ENCODE measurements at regions not wholly inside any gene's neighbourhood (a gene's known extent, or its start where the extent isn't known, plus 50 kb on each side); places are given as distances from the start of the nearest gene placed in this dataset.
A peak's percentile ranks its signal among the peaks of the same experiment; 100 is the strongest.

DNA sequence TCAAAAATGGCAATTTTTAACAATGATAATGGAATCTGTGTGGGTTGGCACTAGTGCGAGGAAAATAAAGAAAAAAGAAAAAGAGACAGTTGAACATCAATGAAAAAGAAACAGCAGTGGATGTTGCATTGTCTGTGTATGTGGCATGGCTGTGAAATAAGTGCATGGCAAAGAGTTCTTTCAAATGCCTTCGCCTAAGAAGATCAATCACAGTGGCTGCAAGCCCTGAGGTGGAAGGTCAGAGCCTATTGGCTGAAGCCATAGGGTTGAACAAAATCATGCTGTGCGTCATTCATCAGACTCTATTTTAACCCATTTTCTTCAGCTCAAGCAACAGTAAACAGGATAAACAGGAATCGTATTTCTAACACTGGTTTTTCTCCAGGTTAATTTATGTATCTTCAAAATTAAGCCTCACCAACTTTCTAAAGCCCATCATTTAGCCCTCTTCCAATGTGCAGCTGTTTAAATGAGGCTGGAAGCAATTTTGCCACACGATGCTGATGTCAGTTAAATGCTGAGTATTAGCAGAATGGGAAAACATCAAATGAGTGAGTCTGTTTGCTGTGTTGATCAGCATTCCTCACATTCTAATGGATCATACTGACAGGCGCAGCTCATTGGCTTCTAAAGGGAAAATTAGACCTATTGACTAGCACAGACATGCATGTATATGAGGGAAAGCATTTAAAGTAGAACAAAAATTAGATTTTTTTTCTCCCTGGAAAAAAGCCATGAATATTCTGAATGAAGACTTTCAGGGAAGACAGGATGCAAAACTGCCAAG lies 955.9 kb upstream of the EYS start:
- H3K27me3 Mint-ChIP-seq: no peaks in the 10 kb centered on the region
- no peaks in the 10 kb centered on the region for H3K9me3 Mint-ChIP-seq
- TF ChIP-seq, protein P1, sequence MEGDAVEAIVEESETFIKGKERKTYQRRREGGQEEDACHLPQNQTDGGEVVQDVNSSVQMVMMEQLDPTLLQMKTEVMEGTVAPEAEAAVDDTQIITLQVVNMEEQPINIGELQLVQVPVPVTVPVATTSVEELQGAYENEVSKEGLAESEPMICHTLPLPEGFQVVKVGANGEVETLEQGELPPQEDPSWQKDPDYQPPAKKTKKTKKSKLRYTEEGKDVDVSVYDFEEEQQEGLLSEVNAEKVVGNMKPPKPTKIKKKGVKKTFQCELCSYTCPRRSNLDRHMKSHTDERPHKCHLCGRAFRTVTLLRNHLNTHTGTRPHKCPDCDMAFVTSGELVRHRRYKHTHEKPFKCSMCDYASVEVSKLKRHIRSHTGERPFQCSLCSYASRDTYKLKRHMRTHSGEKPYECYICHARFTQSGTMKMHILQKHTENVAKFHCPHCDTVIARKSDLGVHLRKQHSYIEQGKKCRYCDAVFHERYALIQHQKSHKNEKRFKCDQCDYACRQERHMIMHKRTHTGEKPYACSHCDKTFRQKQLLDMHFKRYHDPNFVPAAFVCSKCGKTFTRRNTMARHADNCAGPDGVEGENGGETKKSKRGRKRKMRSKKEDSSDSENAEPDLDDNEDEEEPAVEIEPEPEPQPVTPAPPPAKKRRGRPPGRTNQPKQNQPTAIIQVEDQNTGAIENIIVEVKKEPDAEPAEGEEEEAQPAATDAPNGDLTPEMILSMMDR (conservative IDR thresholded peaks at IDR 0.05): no peak
- H3K4me3 Mint-ChIP-seq: peak overlapping the region; percentile 36
- no peak for DNase-seq (ENCODE audit: extremely low spot score, unreplicated experiment)
- H3K4me1 Mint-ChIP-seq (ENCODE audit: unreplicated experiment): peaks cover 9% of the 10 kb centered on the region
- H3K27ac Mint-ChIP-seq: no peak overlapping the region
- no peaks in the 10 kb centered on the region for H3K36me3 Mint-ChIP-seq

DNA sequence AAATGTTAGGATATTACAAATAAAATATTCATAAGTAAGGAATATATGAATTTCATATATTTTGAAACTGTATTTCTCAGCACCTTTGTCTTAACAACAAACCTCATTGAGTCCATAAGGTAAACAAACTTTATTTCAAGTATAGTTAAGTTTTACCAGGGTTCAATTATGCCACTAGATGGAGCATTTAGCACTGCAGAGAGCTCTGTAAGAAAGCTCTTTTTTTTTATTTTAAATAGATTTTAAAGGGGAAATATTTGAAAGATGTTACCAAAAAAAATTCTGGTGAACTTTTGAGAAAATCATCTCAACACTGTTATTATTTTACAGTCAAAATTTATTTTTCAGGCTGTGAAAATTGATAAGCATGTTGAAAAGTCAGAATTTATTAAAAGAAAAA lies 955.2 kb upstream of the EYS start:
- Mint-ChIP-seq H3K36me3 (no peaks in the 10 kb centered on the region), H3K27ac (no peak overlapping the region), H3K4me1 (ENCODE audit: unreplicated experiment) (peaks cover 9% of the 10 kb centered on the region), H3K9me3 (no peaks in the 10 kb centered on the region), H3K4me3 (no peak overlapping the region), H3K27me3 (no peaks in the 10 kb centered on the region)
- no peak for DNase-seq (ENCODE audit: extremely low spot score, unreplicated experiment)
- TF ChIP-seq, protein P1 (conservative IDR thresholded peaks at IDR 0.05): peak; percentile 83

DNA sequence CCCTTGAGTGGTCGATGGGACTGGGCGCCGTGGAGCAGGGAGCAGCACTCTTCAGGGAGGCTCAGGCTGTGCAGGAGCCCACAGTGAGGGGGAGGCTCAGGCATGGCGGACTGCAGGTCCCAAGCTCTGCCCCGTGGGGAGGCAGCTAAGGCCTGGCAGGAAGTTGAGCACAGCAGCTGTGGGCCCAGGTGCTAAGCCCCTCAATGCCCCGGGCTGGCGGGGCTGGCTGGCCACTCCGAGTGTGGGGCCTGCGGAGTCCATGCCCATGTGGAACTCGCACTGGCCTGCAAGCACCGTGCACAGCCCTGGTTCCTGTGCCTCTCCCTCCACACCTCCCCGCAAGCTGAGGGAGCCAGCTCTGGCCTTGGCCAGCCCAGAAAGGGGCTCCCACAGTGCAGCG lies 948.4 kb upstream of the EYS start:
- no peak for DNase-seq (ENCODE audit: extremely low spot score, unreplicated experiment)
- Mint-ChIP-seq H3K9me3 (peaks cover 5% of the 10 kb centered on the region), H3K27me3 (no peaks in the 10 kb centered on the region), H3K4me1 (ENCODE audit: unreplicated experiment) (no peaks in the 10 kb centered on the region), H3K4me3 (no peak overlapping the region), H3K27ac (no peak overlapping the region), H3K36me3 (no peaks in the 10 kb centered on the region)
- TF ChIP-seq, protein P1 (conservative IDR thresholded peaks at IDR 0.05): no peak

DNA sequence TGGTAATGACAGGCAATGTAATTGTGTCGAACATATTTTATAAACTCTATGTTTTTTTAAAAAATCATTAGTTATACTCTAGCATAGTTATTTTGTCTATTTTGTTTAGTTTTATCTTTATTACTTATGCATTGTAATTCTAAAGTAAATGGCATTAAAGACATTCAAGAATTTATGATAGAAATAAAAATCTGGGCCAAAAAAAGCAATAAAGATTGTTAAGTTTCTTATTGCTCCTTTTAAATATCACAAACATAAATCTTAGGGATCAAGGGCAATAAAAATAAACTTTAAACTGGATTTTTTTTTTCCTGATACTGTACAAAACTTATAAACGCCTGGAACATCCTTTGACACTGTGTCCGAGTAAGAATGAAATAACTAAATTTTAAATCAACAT lies 931.5 kb upstream of the EYS start:
- Mint-ChIP-seq H3K36me3 (no peaks in the 10 kb centered on the region), H3K4me1 (ENCODE audit: unreplicated experiment) (no peaks in the 10 kb centered on the region), H3K27me3 (no peaks in the 10 kb centered on the region), H3K4me3 (no peak overlapping the region), H3K27ac (no peak overlapping the region), H3K9me3 (no peaks in the 10 kb centered on the region)
- no peak for DNase-seq (ENCODE audit: extremely low spot score, unreplicated experiment)
- TF ChIP-seq, protein P1 (conservative IDR thresholded peaks at IDR 0.05): no peak

DNA sequence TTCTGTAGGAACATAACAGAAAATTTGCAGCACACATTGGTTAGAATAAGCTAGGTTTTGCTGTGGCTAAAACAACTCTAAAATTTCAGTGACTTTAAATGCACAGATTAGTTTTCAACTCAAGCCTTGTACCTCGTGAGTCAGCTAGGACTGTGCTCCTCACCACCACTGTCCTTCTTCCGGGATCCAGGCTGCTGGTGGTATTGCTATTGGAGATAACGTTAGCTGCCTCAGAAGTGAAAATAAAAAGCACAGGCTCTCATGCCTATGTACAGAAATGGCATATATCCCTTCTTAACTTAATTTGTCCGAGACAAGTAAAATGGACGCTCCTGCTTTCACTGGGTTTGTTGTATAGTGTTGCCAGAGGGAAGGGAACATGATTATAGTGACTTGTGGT lies 931.1 kb upstream of the EYS start:
- H3K9me3 Mint-ChIP-seq: no peaks in the 10 kb centered on the region
- H3K27ac Mint-ChIP-seq: no peak overlapping the region
- TF ChIP-seq, protein P1 (conservative IDR thresholded peaks at IDR 0.05): no peak
- no peak for DNase-seq (ENCODE audit: extremely low spot score, unreplicated experiment)
- no peak overlapping the region for H3K4me3 Mint-ChIP-seq
- H3K27me3 Mint-ChIP-seq: no peaks in the 10 kb centered on the region
- no peaks in the 10 kb centered on the region for H3K4me1 Mint-ChIP-seq (ENCODE audit: unreplicated experiment)
- no peaks in the 10 kb centered on the region for H3K36me3 Mint-ChIP-seq
